ENCODE measurements at regions not wholly inside any gene's neighbourhood (a gene's known extent, or its start where the extent isn't known, plus 50 kb on each side); places are given as distances from the start of the nearest gene placed in this dataset.

DNA sequence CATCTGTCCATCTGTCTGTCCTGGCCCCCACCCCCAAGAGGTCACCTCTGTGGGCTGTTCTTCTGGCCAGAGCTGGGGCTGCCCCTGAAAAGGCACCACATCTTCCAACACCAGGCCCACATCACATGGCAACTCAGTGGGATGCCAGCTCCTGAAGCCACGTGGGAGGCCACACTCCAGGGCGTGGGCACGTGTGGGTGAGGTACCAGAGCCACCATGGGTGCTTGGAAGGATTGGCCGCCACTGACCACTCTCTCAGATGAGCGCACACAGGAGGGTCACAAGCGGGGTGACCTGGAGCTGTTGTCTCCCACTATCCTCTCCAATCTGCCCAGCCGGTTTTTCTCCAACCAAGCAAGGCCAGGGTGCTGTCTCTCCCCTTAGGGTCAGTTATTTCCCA is 197.9 kb downstream of the TFCP2L1 start:
- TF ChIP-seq, protein P1, sequence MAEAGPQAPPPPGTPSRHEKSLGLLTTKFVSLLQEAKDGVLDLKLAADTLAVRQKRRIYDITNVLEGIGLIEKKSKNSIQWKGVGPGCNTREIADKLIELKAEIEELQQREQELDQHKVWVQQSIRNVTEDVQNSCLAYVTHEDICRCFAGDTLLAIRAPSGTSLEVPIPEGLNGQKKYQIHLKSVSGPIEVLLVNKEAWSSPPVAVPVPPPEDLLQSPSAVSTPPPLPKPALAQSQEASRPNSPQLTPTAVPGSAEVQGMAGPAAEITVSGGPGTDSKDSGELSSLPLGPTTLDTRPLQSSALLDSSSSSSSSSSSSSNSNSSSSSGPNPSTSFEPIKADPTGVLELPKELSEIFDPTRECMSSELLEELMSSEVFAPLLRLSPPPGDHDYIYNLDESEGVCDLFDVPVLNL (IDR thresholded peaks at IDR 0.05; ENCODE audit: low read depth, low read length): no peak
- no peak for TF ChIP-seq KDM1A (IDR thresholded peaks at IDR 0.05; ENCODE audit: borderline replicate concordance)
- WGBS (ENCODE audit: insufficient coverage, insufficient replicate concordance, low lambda C conversion rate, missing lambda C conversion rate): 11% methylated on average over 7 of the region's 7 CpGs
- in situ Hi-C loops (cut with MboI): loop anchor here (25.0 kb wide), 1 partner anchor 625 kb away; no protein-coding TSS in a partner anchor

DNA sequence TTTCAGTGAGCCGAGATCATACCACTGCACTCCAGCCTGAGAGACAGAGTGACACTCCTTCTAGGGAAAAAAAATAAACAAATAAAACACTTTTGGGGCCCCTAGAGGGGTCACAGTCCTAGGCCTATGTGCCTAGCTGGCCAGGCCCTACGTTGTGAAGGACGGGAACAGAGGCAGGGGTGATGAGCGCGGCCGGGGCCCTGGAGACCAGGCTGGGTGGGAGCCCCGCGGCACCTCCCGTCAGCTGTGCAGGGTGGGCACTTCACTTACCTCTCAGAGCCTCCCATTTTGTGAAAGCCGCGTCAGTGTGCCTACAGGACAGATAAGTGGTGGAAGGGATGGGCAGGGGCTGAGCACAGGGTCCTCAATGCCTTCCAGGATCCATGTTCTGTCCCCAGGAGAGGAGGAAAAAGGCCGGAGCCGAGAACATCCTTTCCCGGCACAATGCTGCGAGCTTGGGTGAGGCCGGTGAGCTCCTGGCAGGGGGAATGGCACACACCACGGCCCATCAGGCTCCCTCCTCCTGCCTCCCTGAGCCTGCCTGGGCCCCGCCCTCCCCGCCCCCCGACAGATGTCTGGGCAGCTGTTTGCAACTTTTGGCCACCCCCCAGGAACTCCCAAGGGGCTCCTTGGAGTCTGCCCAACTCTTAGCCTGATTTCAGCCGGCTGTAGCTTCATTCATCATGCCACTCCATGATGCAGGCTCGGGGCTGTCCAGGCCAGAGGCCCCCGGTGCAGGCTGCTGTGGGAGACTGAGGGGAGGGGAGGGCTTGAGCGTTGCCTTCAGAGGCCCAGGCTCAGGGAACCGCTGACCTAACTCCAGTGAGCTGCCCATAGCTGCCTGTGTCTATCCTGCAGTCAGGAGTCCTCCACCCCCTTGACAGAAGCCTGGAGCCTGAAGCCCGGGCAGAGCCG is 196.5 kb downstream of the TFCP2L1 start:
- SMC1A ChIA-PET (ENCODE audit: uncharacterized antibody, unreplicated experiment): interaction anchor here (0.9 kb wide), 1 partner anchor 234 kb away, joined by 4 read pairs; no protein-coding TSS in a partner anchor
- no TSS peak for BruUV-seq (replicated peaks)
- Histone ChIP-seq H3K27ac (ENCODE audit: control insufficient read depth, insufficient read depth) (no peak overlapping the region), H3K4me1 (ENCODE audit: control insufficient read depth, insufficient read depth, low read length) (no peaks in the 10 kb centered on the region), H3K79me2 (ENCODE audit: control insufficient read depth, insufficient read depth, low read length) (no peaks in the 10 kb centered on the region), H3K9me3 (replicated peaks; ENCODE audit: control insufficient read depth, insufficient read depth, low read length) (no peaks in the 10 kb centered on the region), H3K9ac (ENCODE audit: control insufficient read depth, insufficient read depth, low read length) (no peak overlapping the region), H3K4me3 (no peak overlapping the region), H4K20me1 (ENCODE audit: control insufficient read depth, insufficient read depth) (no peaks in the 10 kb centered on the region), H3K36me3 (ENCODE audit: control insufficient read depth in 2 of 2, insufficient read depth in 2 of 2, low read length in 1 of 2) (no peaks in the 10 kb centered on the region), H3K4me2 (ENCODE audit: control insufficient read depth, insufficient read depth) (no peak overlapping the region), H2AFZ (ENCODE audit: control insufficient read depth, low read depth, low read length) (no peak overlapping the region), H3K27me3 (replicated peaks in 1 of 2; ENCODE audit: control insufficient read depth in 2 of 2, insufficient read depth in 2 of 2, low read length in 1 of 2) (no peaks in the 10 kb centered on the region)
- RAD21 ChIA-PET (ENCODE audit: unreplicated experiment): interaction anchor here (0.6 to 1.7 kb wide), 2 partner anchors 61 to 268 kb away, joined by 3 to 5 read pairs; no protein-coding TSS in a partner anchor
- POLR2A ChIA-PET: no interaction called here
- intact Hi-C loops (cut with micrococcal nuclease; ENCODE audit: unreplicated experiment): no loop called here
- WGBS (ENCODE audit: insufficient coverage, insufficient replicate concordance, low lambda C conversion rate, missing lambda C conversion rate): 34% methylated on average over 14 of the region's 27 CpGs
- ATAC-seq: no peak
- in situ Hi-C loops (cut with MboI): loop anchor here (25.0 kb wide), 1 partner anchor 624 kb away; no protein-coding TSS in a partner anchor
- DNase-seq (ENCODE audit: low read depth, low spot score): no peak
- CTCF ChIA-PET: interaction anchor here (0.8 to 2.0 kb wide), 3 partner anchors 8 to 15 kb away, joined by 3 to 8 read pairs (median 4); no protein-coding TSS in a partner anchor
- no peak for FAIRE-seq
- TF ChIP-seq ZBTB33 (IDR thresholded peaks at IDR 0.05) (no peak), SIX5 (IDR thresholded peaks at IDR 0.05; ENCODE audit: low read depth, low read length, severe bottlenecking) (no peak)
- TF ChIP-seq, protein P2, sequence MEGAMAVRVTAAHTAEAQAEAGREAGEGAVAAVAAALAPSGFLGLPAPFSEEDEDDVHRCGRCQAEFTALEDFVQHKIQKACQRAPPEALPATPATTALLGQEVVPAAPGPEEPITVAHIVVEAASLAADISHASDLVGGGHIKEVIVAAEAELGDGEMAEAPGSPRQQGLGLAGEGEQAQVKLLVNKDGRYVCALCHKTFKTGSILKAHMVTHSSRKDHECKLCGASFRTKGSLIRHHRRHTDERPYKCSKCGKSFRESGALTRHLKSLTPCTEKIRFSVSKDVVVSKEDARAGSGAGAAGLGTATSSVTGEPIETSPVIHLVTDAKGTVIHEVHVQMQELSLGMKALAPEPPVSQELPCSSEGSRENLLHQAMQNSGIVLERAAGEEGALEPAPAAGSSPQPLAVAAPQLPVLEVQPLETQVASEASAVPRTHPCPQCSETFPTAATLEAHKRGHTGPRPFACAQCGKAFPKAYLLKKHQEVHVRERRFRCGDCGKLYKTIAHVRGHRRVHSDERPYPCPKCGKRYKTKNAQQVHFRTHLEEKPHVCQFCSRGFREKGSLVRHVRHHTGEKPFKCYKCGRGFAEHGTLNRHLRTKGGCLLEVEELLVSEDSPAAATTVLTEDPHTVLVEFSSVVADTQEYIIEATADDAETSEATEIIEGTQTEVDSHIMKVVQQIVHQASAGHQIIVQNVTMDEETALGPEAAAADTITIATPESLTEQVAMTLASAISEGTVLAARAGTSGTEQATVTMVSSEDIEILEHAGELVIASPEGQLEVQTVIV (IDR thresholded peaks at IDR 0.05; ENCODE audit: borderline replicate concordance, partially characterized antibody): no peak

More for the DNA sequence above, 197.9 kb downstream of the TFCP2L1 start:
- intact Hi-C loops (cut with micrococcal nuclease; ENCODE audit: unreplicated experiment): no loop called here
- DNase-seq (ENCODE audit: low read depth, low spot score) (no peak), ATAC-seq (no peak), FAIRE-seq (no peak)
- Histone ChIP-seq H4K20me1 (ENCODE audit: control insufficient read depth, insufficient read depth) (no peaks in the 10 kb centered on the region), H3K9ac (ENCODE audit: control insufficient read depth, insufficient read depth, low read length) (no peak overlapping the region), H3K4me3 (no peak overlapping the region), H3K36me3 (ENCODE audit: control insufficient read depth in 2 of 2, insufficient read depth in 2 of 2, low read length in 1 of 2) (no peaks in the 10 kb centered on the region), H3K79me2 (ENCODE audit: control insufficient read depth, insufficient read depth, low read length) (no peaks in the 10 kb centered on the region), H3K4me2 (ENCODE audit: control insufficient read depth, insufficient read depth) (no peak overlapping the region), H2AFZ (ENCODE audit: control insufficient read depth, low read depth, low read length) (no peak overlapping the region), H3K27me3 (replicated peaks in 1 of 2; ENCODE audit: control insufficient read depth in 2 of 2, insufficient read depth in 2 of 2, low read length in 1 of 2) (no peaks in the 10 kb centered on the region; a peak in 1 of 4 replicates), H3K27ac (ENCODE audit: control insufficient read depth, insufficient read depth) (no peak overlapping the region), H3K9me3 (replicated peaks; ENCODE audit: control insufficient read depth, insufficient read depth, low read length) (no peaks in the 10 kb centered on the region), H3K4me1 (ENCODE audit: control insufficient read depth, insufficient read depth, low read length) (no peaks in the 10 kb centered on the region)
- ChIA-PET SMC1A (ENCODE audit: uncharacterized antibody, unreplicated experiment) (interaction anchor here (0.9 kb wide), 1 partner anchor 235 kb away, joined by 4 read pairs; no protein-coding TSS in a partner anchor), POLR2A (interaction anchor here (0.6 kb wide), 1 partner anchor 166 kb away, joined by 4 read pairs; no protein-coding TSS in a partner anchor), CTCF (interaction anchor here (1.6 to 4.1 kb wide), 3 partner anchors 9 to 268 kb away, joined by 6 to 32 read pairs (median 28); no protein-coding TSS in a partner anchor), RAD21 (ENCODE audit: unreplicated experiment) (interaction anchor here (1.7 kb wide), 1 partner anchor 269 kb away, joined by 5 read pairs; no protein-coding TSS in a partner anchor)
- BruUV-seq (replicated peaks): no TSS peak
